Activated T-cell treated with anti-CD3 and anti-CD28 coated beads for 48 hours (primary cell): ENCODE measurements at regions not wholly inside any gene's neighbourhood (a gene's known extent, or its start where the extent isn't known, plus 50 kb on each side); places are given as distances from the start of the nearest gene placed in this dataset.
"Not testable (repeated sequence)": the region's sequence is repeated elsewhere in the genome, so short reads cannot be mapped to it uniquely, and the experiment has no call there.

Source experiments
- DNase-seq: peaks from one replicate; pipeline ENCODE4 v3.0.0-alpha.2; 2020; ENCODE audit warnings: low read depth

GRCh38 chr13:81275666-81276258 lies 934.8 kb upstream of the SPRY2 start:
- DNase-seq: no peak

GRCh38 chr13:81247711-81248110 lies 906.8 kb upstream of the SPRY2 start:
- DNase-seq: no peak

DNA sequence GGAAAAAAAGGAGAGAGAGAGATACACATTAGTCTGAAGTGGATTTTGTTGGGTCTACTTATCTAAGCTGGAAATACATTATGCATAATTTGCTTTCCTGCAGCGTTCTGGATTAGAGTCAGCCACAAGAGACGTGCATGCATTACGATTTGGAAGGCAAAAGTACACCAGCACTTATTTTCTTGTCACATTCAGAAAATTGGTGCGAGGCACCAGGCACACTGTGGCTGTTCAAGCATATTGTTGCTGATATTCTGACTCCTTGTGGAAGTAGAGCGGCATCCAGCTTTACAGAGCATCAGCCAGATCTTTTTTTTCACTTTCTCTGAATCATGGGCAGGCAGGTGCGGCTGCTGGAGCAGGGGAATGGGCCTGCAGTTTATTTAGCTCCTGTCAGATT lies 905.6 kb upstream of the SPRY2 start:
- DNase-seq: no peak

- no peak for DNase-seq
Observed at GRCh38 chr13:81244011-81244410, 903.1 kb upstream of the SPRY2 start.

GRCh38 chr13:81230386-81230785 lies 889.5 kb upstream of the SPRY2 start:
- DNase-seq: no peak

DNA sequence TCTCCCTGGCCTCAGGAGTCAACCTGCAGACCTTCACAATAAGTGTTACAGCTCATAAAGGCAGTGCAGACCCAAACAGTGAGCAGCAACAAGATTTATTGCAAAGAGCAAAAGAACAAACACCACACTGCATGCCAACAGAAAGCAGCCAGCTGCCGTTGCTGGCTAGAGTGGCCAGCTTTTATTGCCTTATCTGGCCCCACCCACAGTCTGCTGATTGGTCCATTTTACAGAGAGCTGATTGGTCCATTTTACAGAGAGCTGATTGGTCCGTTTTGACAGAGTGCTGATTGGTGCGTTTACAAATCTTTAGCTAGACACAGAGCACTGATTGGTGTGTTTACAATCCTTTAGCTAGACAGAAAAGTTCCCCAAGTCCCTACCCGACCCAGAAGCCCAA lies 885.9 kb upstream of the SPRY2 start:
- DNase-seq: not testable (repeated sequence)

- DNase-seq: no peak
Observed at GRCh38 chr13:81224209-81224833, 883.4 kb upstream of the SPRY2 start.

GRCh38 chr13:81223778-81224177 lies 882.9 kb upstream of the SPRY2 start:
- DNase-seq: no peak

DNA sequence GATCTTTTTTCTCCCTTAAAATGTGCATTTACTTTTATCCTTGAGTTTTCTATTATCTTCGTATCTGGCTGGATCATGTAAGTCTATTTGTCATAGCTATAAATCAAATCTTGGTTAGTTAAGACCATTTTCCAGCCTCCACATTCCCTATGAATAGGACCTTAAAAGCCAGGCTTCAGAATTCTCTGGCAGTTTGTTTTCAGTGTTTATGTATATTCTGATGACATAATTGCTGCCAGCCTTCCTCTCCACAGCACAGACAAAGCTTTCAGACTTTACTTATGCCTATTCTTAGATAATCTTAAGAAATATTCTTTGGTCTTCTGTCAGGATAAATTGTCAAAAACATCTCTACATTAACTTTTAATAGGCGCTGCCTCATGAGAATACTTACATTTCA lies 870.8 kb upstream of the SPRY2 start:
- DNase-seq: no peak

GRCh38 chr13:81207636-81208035 lies 866.7 kb upstream of the SPRY2 start:
- DNase-seq: no peak

- DNase-seq: no peak
Observed at GRCh38 chr13:81207231-81207630, 866.3 kb upstream of the SPRY2 start.

DNA sequence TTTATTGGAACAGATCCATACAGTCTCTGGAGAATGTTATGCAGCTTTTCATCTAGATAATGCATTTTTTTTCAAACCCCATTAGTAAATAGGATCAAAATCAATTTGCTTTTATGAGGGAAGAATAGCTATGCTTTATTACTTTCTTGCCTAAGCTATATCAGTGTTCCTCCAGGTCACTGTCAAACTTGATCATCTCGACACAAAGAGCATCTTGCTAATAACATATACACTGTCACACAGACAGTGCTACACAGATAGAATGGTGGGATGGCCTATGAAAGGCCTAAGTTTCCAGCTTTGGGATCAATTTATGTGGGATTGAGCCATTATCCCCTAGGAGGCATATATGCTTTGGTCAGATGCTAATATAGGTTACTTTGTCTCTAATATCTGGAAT lies 862.9 kb upstream of the SPRY2 start:
- no peak for DNase-seq

DNA sequence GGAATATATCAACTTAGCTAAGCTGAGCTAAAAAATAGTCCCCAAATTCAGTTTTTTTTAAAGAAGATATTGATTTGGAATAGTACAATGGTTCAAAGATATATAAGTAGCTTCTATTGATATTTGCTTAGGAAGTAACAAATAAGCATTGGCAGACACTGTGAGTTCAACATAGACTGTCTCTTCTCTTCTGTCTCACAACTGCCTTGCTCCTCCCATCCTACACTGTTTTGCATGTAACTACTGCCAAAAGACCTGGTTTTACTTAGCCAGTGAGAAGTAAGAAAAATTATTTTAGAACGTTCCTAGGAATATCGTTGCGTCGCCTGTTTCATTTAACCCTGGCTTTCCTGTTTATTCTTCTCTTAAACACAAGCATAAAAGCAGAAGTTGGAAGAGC lies 859.0 kb upstream of the SPRY2 start:
- no peak for DNase-seq

GRCh38 chr13:81197966-81198365 lies 857.0 kb upstream of the SPRY2 start:
- DNase-seq: no peak

DNA sequence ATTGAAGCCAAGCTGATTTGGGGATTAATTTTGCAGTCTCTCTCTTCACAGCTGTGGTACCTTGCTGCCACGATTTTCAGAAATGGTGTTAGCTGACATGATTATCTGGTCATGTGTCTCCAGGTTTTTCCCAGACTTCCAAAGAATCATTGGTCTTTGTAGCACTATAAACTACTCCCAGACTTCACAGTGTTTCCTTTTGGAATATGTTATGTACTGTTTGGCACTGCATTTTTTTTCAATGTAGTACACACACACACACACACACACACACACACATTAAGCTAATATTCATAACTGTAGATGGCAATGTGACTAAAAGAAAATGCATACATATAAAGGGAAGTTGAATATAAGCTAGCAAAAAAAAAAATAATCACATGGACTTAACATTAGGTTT lies 856.6 kb upstream of the SPRY2 start:
- DNase-seq: no peak

GRCh38 chr13:81194362-81194761 lies 853.4 kb upstream of the SPRY2 start:
- DNase-seq: no peak

GRCh38 chr13:81184556-81185265 lies 843.8 kb upstream of the SPRY2 start:
- DNase-seq: no peak

- no peak for DNase-seq
Observed at GRCh38 chr13:81172603-81173002, 831.7 kb upstream of the SPRY2 start.

DNA sequence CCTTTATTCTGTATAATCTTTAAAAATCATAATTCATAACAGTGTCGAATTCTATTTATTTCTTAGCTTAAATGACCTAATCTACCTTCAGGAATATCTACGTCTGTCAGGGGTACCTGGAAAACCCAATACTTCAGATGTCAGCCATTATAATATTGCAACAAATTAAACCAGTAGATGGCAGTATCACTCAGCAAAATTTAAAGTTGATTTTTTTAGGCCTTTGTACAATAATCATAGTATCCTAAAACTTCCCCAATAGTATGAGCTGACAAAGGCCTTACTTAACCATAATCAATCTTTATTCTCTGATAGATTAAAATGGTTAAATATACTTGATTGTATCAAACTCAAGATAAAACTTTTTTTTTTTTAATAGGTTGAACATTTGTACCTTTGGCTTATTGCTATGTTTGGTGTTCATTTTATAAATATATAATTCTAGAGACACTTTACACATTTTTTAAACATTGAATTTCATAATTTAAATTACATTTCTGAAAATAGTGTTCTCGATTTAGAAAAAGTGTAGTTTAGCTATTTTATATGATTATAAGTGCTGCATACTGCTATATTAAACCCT lies 830.2 kb upstream of the SPRY2 start:
- DNase-seq: no peak

DNA sequence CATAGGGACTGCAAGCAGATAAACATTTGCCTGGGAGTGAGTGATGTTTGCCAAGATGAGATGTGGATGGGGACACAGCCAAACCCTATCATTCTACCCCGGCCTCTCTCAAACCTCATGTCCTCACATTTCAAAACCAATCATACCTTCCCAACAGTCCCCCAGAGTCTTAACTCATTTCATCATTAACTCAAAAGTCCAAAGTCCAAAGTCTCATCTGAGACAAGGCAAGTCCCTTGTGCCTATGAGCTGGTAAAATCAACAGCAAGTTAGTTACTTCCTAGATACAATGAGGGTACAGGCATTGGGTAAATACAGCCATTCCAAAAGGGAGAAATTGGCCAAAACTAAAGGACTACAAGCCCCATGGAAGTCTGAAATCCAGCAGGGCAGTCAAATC lies 822.9 kb upstream of the SPRY2 start:
- not testable (repeated sequence) for DNase-seq

- no peak for DNase-seq
Observed at GRCh38 chr13:81153478-81153877, 812.6 kb upstream of the SPRY2 start.

- no peak for DNase-seq
Observed at GRCh38 chr13:81148822-81149221, 807.9 kb upstream of the SPRY2 start.

DNA sequence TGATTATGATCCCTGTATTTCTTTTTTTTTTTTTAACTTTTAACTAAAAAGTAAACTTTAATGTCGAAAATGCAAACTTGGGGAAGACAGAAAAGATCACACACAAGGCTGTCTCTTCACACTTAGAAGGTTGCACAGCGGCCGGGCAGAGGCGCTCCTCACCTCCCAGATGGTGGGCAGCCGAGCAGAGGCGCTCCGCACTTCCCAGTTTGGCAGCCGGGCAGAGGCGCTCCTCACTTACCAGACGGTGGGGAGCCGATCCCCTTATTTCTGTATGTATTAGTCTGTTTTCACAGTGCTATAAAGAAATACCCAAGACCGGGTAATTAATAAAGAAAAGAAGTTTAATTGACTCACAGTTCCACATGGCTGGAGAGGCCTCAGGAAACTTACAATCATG lies 805.6 kb upstream of the SPRY2 start:
- not testable (repeated sequence) for DNase-seq
